Activated CD8-positive, alpha-beta T cell treated with anti-CD3 and anti-CD28 coated beads for 36 hours (primary cell): ENCODE measurements at regions not wholly inside any gene's neighbourhood (a gene's known extent, or its start where the extent isn't known, plus 50 kb on each side); places are given as distances from the start of the nearest gene placed in this dataset.

Experiments used
- ATAC-seq: fragments of 200-7000 bp; cut with Tn5 transposase; one replicate; pipeline ENCODE4 v1.10.0; 2021; ENCODE audit warnings: mild to moderate bottlenecking, moderate library complexity
- CTCF ChIA-PET: fragments of 350-600 bp; sonication (Branson Sonifier 250); formaldehyde crosslinking; loops from one replicate; lab custom pipeline; 2021; ENCODE audit warnings: antibody characterized with exemption; lab: Charles Lee
- POLR2A ChIA-PET: fragments of 350-600 bp; sonication (Branson Sonifier 250); formaldehyde crosslinking; loops from one replicate; lab custom pipeline; 2021; ENCODE audit warnings: antibody characterized with exemption; lab: Charles Lee
- DNase-seq: peaks from one replicate; pipeline ENCODE4 v3.0.0-alpha.2; 2020
- H3K27ac Mint-ChIP-seq: one replicate; pipeline ENCODE4 v1.8.0; 2021; ENCODE audit warnings: mild to moderate bottlenecking, mixed read lengths
- H3K27me3 Mint-ChIP-seq: one replicate; pipeline ENCODE4 v1.8.0; 2021; ENCODE audit warnings: mixed read lengths
- H3K36me3 Mint-ChIP-seq: one replicate; pipeline ENCODE4 v1.8.0; 2021; ENCODE audit warnings: low read depth, mixed read lengths
- H3K4me1 Mint-ChIP-seq: one replicate; pipeline ENCODE4 v1.8.0; 2021; ENCODE audit warnings: low read depth, mixed read lengths
- H3K4me3 Mint-ChIP-seq: one replicate; pipeline ENCODE4 v1.8.0; 2021; ENCODE audit warnings: mild to moderate bottlenecking, moderate library complexity, mixed read lengths
- H3K9me3 Mint-ChIP-seq: one replicate; pipeline ENCODE4 v1.8.0; 2021; ENCODE audit warnings: mixed read lengths
- intact Hi-C: fragments of 100-400 bp; cut with micrococcal nuclease; formaldehyde crosslinking; loops from one replicate; pipeline ENCODE4 v1.10.0; 2022
- TF ChIP-seq, protein P1 (sequence below): fragments of 200-600 bp; IDR thresholded peaks from one replicate; pipeline ENCODE4 v1.8.0; 2022; ENCODE audit warnings: antibody characterized with exemption, mild to moderate bottlenecking

- Mint-ChIP-seq H3K4me1 (no peaks in the 10 kb centered on the region), H3K27me3 (no peaks in the 10 kb centered on the region), H3K9me3 (no peaks in the 10 kb centered on the region), H3K4me3 (no peak overlapping the region), H3K36me3 (no peaks in the 10 kb centered on the region), H3K27ac (no peak overlapping the region)
- intact Hi-C loops: no loop called here
- ChIA-PET POLR2A (no interaction called here), CTCF (no interaction called here)
- no peak for DNase-seq
- TF ChIP-seq, protein P1, sequence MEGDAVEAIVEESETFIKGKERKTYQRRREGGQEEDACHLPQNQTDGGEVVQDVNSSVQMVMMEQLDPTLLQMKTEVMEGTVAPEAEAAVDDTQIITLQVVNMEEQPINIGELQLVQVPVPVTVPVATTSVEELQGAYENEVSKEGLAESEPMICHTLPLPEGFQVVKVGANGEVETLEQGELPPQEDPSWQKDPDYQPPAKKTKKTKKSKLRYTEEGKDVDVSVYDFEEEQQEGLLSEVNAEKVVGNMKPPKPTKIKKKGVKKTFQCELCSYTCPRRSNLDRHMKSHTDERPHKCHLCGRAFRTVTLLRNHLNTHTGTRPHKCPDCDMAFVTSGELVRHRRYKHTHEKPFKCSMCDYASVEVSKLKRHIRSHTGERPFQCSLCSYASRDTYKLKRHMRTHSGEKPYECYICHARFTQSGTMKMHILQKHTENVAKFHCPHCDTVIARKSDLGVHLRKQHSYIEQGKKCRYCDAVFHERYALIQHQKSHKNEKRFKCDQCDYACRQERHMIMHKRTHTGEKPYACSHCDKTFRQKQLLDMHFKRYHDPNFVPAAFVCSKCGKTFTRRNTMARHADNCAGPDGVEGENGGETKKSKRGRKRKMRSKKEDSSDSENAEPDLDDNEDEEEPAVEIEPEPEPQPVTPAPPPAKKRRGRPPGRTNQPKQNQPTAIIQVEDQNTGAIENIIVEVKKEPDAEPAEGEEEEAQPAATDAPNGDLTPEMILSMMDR: no peak
- ATAC-seq: no peak
Observed at GRCh38 chr1:228980232-228980937, 245.1 kb downstream of the RHOU start.

DNA sequence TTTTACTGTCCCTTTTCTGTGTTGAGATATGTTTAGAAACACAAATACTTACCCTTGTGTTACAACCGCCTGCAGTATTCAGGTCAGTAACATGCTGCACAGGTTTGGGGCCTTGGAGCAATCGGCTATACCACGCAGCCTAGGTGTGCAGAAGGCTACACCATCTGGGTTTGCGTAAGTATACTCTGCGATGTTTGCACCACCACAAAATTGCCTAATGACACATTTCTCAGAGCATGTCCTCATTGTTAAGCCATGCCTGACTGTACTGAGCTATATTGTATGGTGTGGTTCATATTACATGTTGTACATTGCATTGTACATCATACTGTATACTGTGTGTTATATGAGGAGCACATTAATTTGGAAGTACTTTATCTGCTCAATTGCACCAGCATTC lies 247.4 kb downstream of the RHOU start:
- TF ChIP-seq, protein P1: no peak
- Mint-ChIP-seq H3K9me3 (no peaks in the 10 kb centered on the region), H3K4me3 (no peak overlapping the region), H3K36me3 (no peaks in the 10 kb centered on the region), H3K4me1 (no peaks in the 10 kb centered on the region), H3K27ac (no peak overlapping the region), H3K27me3 (no peaks in the 10 kb centered on the region)
- intact Hi-C loops: no loop called here
- ChIA-PET CTCF (no interaction called here), POLR2A (no interaction called here)
- ATAC-seq (no peak), DNase-seq (no peak)

DNA sequence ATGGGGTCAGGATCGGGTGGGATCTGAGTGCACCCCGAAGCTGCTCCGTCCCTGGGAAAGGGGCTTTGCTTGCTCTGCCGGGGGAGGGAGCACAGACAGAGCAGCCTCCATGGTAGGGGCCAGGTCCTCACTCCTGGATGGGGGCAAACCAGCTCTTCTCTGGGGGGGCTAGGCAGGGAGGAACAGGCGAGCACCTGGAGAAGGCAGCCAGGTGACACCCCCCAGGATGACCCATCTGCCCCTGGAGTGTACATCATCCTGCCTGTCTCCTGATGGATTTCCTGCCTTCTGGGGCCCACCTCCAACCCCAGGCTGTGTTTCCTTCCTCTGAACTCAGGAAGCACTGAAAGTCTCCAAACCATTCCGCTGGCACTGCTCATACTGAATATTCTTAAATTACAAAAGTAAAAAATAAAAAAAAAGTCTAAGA lies 248.0 kb downstream of the RHOU start:
- TF ChIP-seq, protein P1: no peak
- ATAC-seq: no peak
- CTCF ChIA-PET: interaction anchor here (0.9 to 1.9 kb wide), 2 partner anchors 247 to 319 kb away, joined by 3 to 5 read pairs; no protein-coding TSS in a partner anchor

DNA sequence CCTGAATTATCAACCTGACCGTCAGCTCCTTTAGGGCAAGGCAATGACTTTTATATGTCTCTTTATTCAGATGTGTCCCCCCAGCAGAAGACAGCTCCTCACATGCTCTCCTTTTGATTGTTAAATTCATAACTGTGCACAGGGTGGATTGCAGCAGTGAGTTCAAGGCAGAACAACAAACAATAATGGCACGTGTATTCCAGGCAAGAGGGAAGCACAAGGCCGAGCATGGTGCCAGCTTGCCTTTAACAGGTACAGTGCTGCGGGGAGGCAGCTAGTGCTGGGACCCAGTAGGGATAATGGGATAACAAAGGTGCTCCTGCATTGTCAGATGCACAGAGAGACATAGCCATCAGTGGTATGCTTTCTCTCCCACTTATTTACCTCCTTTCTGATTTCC lies 248.4 kb downstream of the RHOU start:
- H3K4me3 Mint-ChIP-seq: no peak overlapping the region
- H3K27ac Mint-ChIP-seq: no peak overlapping the region
- ChIA-PET CTCF (interaction anchor here (0.9 to 1.9 kb wide), 2 partner anchors 247 to 319 kb away, joined by 3 to 5 read pairs; no protein-coding TSS in a partner anchor), POLR2A (interaction anchor here (0.6 kb wide), 2 partner anchors 179 to 294 kb away, joined by 4 read pairs; no protein-coding TSS in a partner anchor)
- no peak for DNase-seq
- no peaks in the 10 kb centered on the region for H3K9me3 Mint-ChIP-seq
- no peaks in the 10 kb centered on the region for H3K4me1 Mint-ChIP-seq
- ATAC-seq: no peak
- no peaks in the 10 kb centered on the region for H3K27me3 Mint-ChIP-seq
- intact Hi-C loops: no loop called here
- TF ChIP-seq, protein P1: no peak
- no peaks in the 10 kb centered on the region for H3K36me3 Mint-ChIP-seq

More for the DNA sequence above, 248.0 kb downstream of the RHOU start:
- H3K4me3 Mint-ChIP-seq: no peak overlapping the region
- no peak for DNase-seq
- intact Hi-C loops: no loop called here
- H3K27ac Mint-ChIP-seq: no peak overlapping the region
- POLR2A ChIA-PET: interaction anchor here (0.6 kb wide), 2 partner anchors 179 to 294 kb away, joined by 4 read pairs; no protein-coding TSS in a partner anchor
- H3K27me3 Mint-ChIP-seq: no peaks in the 10 kb centered on the region
- H3K9me3 Mint-ChIP-seq: no peaks in the 10 kb centered on the region
- H3K36me3 Mint-ChIP-seq: no peaks in the 10 kb centered on the region
- H3K4me1 Mint-ChIP-seq: no peaks in the 10 kb centered on the region

GRCh38 chr1:228984107-228984506 lies 248.8 kb downstream of the RHOU start:
- Mint-ChIP-seq H3K9me3 (no peaks in the 10 kb centered on the region), H3K27ac (no peak overlapping the region), H3K27me3 (no peaks in the 10 kb centered on the region), H3K4me1 (no peaks in the 10 kb centered on the region), H3K4me3 (no peak overlapping the region), H3K36me3 (no peaks in the 10 kb centered on the region)
- intact Hi-C loops: no loop called here
- TF ChIP-seq, protein P1: no peak
- POLR2A ChIA-PET: interaction anchor here (0.6 kb wide), 2 partner anchors 179 to 295 kb away, joined by 4 read pairs; no protein-coding TSS in a partner anchor
- CTCF ChIA-PET: interaction anchor here (0.9 to 1.9 kb wide), 2 partner anchors 248 to 320 kb away, joined by 3 to 5 read pairs; no protein-coding TSS in a partner anchor
- no peak for DNase-seq
- ATAC-seq: no peak
